ENCODE measurements at regions not wholly inside any gene's neighbourhood (a gene's known extent, or its start where the extent isn't known, plus 50 kb on each side); places are given as distances from the start of the nearest gene placed in this dataset.
"Not testable (repeated sequence)": the region's sequence is repeated elsewhere in the genome, so short reads cannot be mapped to it uniquely, and the experiment has no call there.

GRCh38 chr16:32740766-32741499 is 65.0 kb upstream of the TP53TG3 start:
- H3K9me3 ChIP-seq; H3K4me3 ChIP-seq; H3K27ac ChIP-seq; H3K36me3 ChIP-seq; DNase-seq; FAIRE-seq; intact Hi-C loops (cut with DNase I); H3K27me3 ChIP-seq; H3K4me1 ChIP-seq: not testable (repeated sequence)
- peak in 2 of 4 donors; percentile 31 to 88 for ATAC-seq
- WGBS, 2 donors, result 5% methylated on average over 3 of the region's 60 CpGs; no CpG with 5 or more reads in 1 of the 2 donors
